Heart right ventricle (tissue), 16 donors: ENCODE measurements at regions not wholly inside any gene's neighbourhood (a gene's known extent, or its start where the extent isn't known, plus 50 kb on each side); places are given as distances from the start of the nearest gene placed in this dataset.

Source experiments
- ATAC-seq, 8 donors: fragments of 200-7000 bp; cut with Tn5 transposase; one replicate each; pipeline ENCODE4 v1.9.1; 2020; ENCODE audit warnings: mild to moderate bottlenecking in 8 of 8, moderate library complexity in 8 of 8, moderate number of reproducible peaks in 1 of 8
- DNase-seq, 2 donors: peaks; one replicate each; pipeline ENCODE4 v3.0.0-alpha.2; 2020
- H3K27ac ChIP-seq, 10 donors: fragments of 200-600 bp; sonication (generic) in 2 of 10; one replicate each; pipeline versions ENCODE4 v1.5.0 to v1.8.0; 2020 to 2022; ENCODE audit warnings: mild to moderate bottlenecking in 3 of 10
- H3K27me3 ChIP-seq, 7 donors: fragments of 200-600 bp; one replicate each; pipeline ENCODE4 v1.8.0; 2021 to 2022; ENCODE audit warnings: mild to moderate bottlenecking in 2 of 7
- H3K36me3 ChIP-seq, 9 donors: fragments of 200-600 bp; sonication (generic) in 1 of 9; one replicate each; pipeline versions ENCODE4 v1.5.0 to v1.8.0; 2020 to 2022; ENCODE audit warnings: mild to moderate bottlenecking in 2 of 9
- H3K4me1 ChIP-seq, 9 donors: fragments of 200-600 bp; sonication (generic) in 1 of 9; one replicate each; pipeline versions ENCODE4 v1.5.0 to v1.8.0; 2020 to 2022; ENCODE audit warnings: mild to moderate bottlenecking in 4 of 9
- H3K4me3 ChIP-seq, 10 donors: fragments of 200-600 bp; sonication (generic) in 2 of 10; one replicate each; pipeline versions ENCODE4 v1.5.0 to v1.8.0; 2020 to 2022; ENCODE audit warnings: mild to moderate bottlenecking in 7 of 10, moderate library complexity in 2 of 10
- H3K9me3 ChIP-seq, 11 donors: fragments of 200-600 bp in 10 of 11; sonication (generic) in 2 of 11; one replicate each; pipeline versions ENCODE4 v1.5.0 to v1.8.0; 2013 to 2022; ENCODE audit warnings: mild to moderate bottlenecking in 2 of 11, control low read depth in 1 of 11, moderate library complexity in 1 of 11
- WGBS, 2 donors: extraction: QIAGEN DNeasy Blood & Tissue Kit; methylation state at CpG; one replicate each; pipeline ENCODE4 v1.1.7; 2013; ENCODE audit warnings: inconsistent platforms in 1 of 2; 5-methylcytosine and 5-hydroxymethylcytosine counted together
- intact Hi-C, 10 donors: fragments of 100-400 bp; cut with DNase I; formaldehyde crosslinking; loops; one replicate each; pipeline versions ENCODE4 v1.11.1 to v1.14.2; 2022
- TF ChIP-seq, protein P1 (sequence below), 9 donors: fragments of 200-600 bp; sonication (generic) in 2 of 9; IDR thresholded peaks; one replicate each; pipeline versions ENCODE4 v1.5.0 to v1.8.0; 2021 to 2022; ENCODE audit warnings: antibody characterized with exemption in 9 of 9, mild to moderate bottlenecking in 5 of 9, moderate library complexity in 1 of 9
- donor health status: Arrhythmogenic right ventricular cardiomyopathy.
- donor health status: ischemic (EF 13 %, LVEDD 7.1; RV severe dilation, severe dysfunction).
- donor health status: healthy with polysubstance abuse.
- donor health status: DM: no; HTN: yes; CAD: no.
- donor health status: DM: no; HTN: no; CAD: no.
- donor health status: ischemic (EF 25% LVEDD 6.9; RV normal size, moderate dysfunction).
- donor health status: ischemic (EF 25% LVEDD 5.7; RV mildly dilated, moderate dysfunction).
- donor health status: healthy.
- donor health status: DM: yes; HTN: yes; CAD: no.
- donor health status: Ischemic cardiomyopathy.
- donor health status: ischemic (EF 35%, LVEDD 5.7; RV mildly dilated, moderate dysfunction).
- donor health status: nonischemic (EF 11% LVEDD 7.7; RV severe dilation, severe dysfunction).
- donor health status: DM: yes; HTN: yes; CAD: no.
- donor health status: PGD.
- donor health status: ischemic (EF 29% LVEDD 5.4; RV normal size, mild dysfunction).
- donor health status: nonischemic (EF 23%, LVEDD 6.1; RV moderate dilation, normal function).

DNA sequence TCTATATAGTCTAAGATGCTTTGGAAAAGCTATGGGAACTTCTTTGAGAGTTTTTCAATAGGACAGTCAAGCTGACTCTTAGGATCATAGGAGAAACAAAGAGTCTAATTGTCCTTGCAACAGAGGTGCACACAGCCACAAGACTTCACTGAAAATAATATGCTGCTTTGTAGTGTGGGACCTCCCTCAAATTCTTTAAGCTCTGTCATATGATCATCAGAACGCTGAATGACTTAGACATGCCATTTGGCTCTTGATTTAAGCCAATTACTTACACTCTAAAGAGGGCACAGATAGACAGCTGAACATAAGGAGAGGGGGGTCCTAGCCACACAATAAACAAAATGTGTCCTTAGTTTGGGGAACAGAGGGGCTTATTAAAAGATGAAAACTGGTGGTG is 818.7 kb upstream of the GJE1 start:
- H3K9me3 ChIP-seq: peaks cover 0 to 9% (median 0%) of the 10 kb centered on the region in 11 donors
- no peak for ATAC-seq
- H3K36me3 ChIP-seq: no peaks in the 10 kb centered on the region
- 74 to 76% methylated on average over 1 of the region's 1 CpG for WGBS, 2 donors
- intact Hi-C loops: loop anchor here in 1 of 10 donors (10.0 kb wide), 1 partner anchor 241 kb away; no protein-coding TSS in a partner anchor
- H3K4me3 ChIP-seq: no peak overlapping the region
- H3K4me1 ChIP-seq: peaks cover 0 to 8% (median 0%) of the 10 kb centered on the region in 9 donors
- DNase-seq: no peak
- H3K27ac ChIP-seq: no peak overlapping the region
- H3K27me3 ChIP-seq: no peaks in the 10 kb centered on the region
- TF ChIP-seq, protein P1, sequence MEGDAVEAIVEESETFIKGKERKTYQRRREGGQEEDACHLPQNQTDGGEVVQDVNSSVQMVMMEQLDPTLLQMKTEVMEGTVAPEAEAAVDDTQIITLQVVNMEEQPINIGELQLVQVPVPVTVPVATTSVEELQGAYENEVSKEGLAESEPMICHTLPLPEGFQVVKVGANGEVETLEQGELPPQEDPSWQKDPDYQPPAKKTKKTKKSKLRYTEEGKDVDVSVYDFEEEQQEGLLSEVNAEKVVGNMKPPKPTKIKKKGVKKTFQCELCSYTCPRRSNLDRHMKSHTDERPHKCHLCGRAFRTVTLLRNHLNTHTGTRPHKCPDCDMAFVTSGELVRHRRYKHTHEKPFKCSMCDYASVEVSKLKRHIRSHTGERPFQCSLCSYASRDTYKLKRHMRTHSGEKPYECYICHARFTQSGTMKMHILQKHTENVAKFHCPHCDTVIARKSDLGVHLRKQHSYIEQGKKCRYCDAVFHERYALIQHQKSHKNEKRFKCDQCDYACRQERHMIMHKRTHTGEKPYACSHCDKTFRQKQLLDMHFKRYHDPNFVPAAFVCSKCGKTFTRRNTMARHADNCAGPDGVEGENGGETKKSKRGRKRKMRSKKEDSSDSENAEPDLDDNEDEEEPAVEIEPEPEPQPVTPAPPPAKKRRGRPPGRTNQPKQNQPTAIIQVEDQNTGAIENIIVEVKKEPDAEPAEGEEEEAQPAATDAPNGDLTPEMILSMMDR (IDR thresholded peaks at IDR 0.05): no peak

DNA sequence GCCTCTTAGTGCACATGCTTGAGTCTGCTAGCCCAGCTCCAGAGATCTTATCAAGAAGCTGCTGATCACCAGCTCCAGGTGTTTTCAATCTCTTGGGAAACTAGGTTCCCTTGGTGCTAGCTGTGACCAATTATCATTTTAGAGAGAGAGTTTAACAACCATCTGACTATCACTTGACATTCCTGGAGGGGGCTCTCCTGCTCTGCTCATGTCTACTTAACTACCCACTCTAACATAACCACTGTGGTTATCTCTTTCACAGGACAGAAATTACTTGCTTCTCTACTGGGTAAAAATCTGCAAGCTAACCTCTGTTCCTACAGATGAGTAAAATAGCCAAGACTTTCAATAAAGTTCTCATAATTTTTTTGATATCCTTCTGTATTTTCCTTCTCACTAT is 823.4 kb upstream of the GJE1 start:
- H3K4me3 ChIP-seq: no peak overlapping the region
- no peaks in the 10 kb centered on the region for H3K9me3 ChIP-seq
- no peaks in the 10 kb centered on the region for H3K36me3 ChIP-seq
- no peaks in the 10 kb centered on the region for H3K27me3 ChIP-seq
- DNase-seq (no peak), ATAC-seq (peak in 1 of 8 donors; percentile 61)
- peaks cover 0 to 8% (median 0%) of the 10 kb centered on the region in 9 donors for H3K4me1 ChIP-seq
- H3K27ac ChIP-seq: no peak overlapping the region
- TF ChIP-seq, protein P1 (IDR thresholded peaks at IDR 0.05): peak in 5 of 9 donors; percentile 16 to 30 (median 19)
- intact Hi-C loops: no loop called here

DNA sequence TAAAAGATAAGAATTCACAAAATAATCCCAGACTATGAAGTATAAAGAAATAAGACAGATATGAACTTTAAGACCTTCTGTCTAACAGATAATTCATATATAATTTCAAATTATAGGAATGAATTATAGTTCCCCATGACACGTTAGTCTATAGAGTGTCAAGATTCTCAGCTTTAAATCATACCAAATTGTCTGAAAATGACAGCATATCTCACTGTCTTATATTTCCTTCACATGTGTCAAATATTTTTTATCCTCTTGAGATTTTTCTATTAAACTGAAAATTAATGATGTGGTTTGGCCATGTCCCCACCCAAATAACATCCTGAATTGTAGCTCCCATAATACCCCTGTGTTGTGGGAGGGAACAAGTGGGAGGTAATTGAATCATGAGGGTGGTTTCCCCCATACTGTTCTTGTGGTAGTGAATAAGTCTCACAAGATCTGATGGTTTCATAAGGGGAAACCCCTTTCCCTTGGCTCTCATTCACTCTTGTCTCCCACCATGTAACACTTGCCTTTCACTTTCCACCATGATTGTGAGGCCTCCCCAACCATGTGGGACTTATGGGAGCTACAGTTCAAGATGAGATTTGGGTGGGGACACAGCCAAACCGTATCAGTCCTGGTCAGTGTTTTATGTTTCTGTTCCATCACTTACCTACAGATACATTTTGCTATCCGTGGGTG is 825.3 kb upstream of the GJE1 start:
- H3K36me3 ChIP-seq: no peaks in the 10 kb centered on the region
- DNase-seq: no peak
- no peak for ATAC-seq
- H3K27ac ChIP-seq: no peak overlapping the region
- intact Hi-C loops: no loop called here
- no peaks in the 10 kb centered on the region for H3K4me1 ChIP-seq
- TF ChIP-seq, protein P1 (IDR thresholded peaks at IDR 0.05): no peak
- WGBS, 2 donors: 92 to 97% methylated on average over 3 of the region's 3 CpGs
- H3K4me3 ChIP-seq: no peak overlapping the region
- H3K27me3 ChIP-seq: no peaks in the 10 kb centered on the region
- H3K9me3 ChIP-seq: peaks cover 0 to 3% (median 0%) of the 10 kb centered on the region in 11 donors

DNA sequence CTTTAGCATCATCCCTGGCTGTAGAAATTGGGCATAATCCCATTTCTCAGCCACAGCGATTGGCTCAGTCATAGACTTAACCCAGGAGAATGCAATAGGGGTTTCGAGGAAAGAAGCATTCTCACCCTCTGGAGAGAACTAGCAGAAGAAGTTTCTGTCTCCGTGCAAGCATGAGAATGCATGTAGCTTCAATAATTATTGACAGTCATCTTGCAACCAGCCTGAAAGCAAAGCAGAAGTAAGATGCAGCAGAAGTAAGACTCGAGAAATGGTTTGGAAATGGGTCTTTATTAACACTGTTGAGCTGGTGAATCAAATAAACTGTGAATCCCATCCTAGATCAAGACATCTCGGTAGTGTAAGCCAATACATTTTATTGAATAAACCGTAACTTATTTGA is 828.8 kb upstream of the GJE1 start:
- Histone ChIP-seq H3K27ac (no peak overlapping the region), H3K4me3 (no peak overlapping the region), H3K4me1 (peaks cover 0 to 5% (median 0%) of the 10 kb centered on the region in 9 donors), H3K9me3 (peaks cover 0 to 3% (median 0%) of the 10 kb centered on the region in 11 donors), H3K27me3 (no peaks in the 10 kb centered on the region), H3K36me3 (no peaks in the 10 kb centered on the region)
- intact Hi-C loops: loop anchor here in 1 of 10 donors (5.0 kb wide), 1 partner anchor 67 kb away; no protein-coding TSS in a partner anchor
- no peak for ATAC-seq
- TF ChIP-seq, protein P1 (IDR thresholded peaks at IDR 0.05): no peak
- DNase-seq: no peak
- WGBS, 2 donors: 95 to 96% methylated on average over 6 of the region's 6 CpGs
